HUES48 (cell line): ENCODE measurements at regions not wholly inside any gene's neighbourhood (a gene's known extent, or its start where the extent isn't known, plus 50 kb on each side); places are given as distances from the start of the nearest gene placed in this dataset.
A peak's percentile ranks its signal among the peaks of the same experiment; 100 is the strongest.

Source experiments
- H3K27ac ChIP-seq: one replicate; pipeline ENCODE4 v1.7.0; 2013; ENCODE audit warnings: low read depth, low read length, inconsistent platforms
- H3K27me3 ChIP-seq: 2 replicates; pipeline ENCODE4 v1.6.1; 2013; ENCODE audit warnings: mild to moderate bottlenecking, low read length; ENCODE audit not compliant: control insufficient read depth, insufficient read depth
- H3K36me3 ChIP-seq: 2 replicates; pipeline ENCODE4 v1.6.1; 2013; ENCODE audit warnings: low read length; ENCODE audit not compliant: control insufficient read depth, insufficient read depth
- H3K4me1 ChIP-seq: 2 replicates; pipeline ENCODE4 v1.6.1; 2013; ENCODE audit warnings: mild to moderate bottlenecking, low read length; ENCODE audit not compliant: control insufficient read depth, insufficient read depth
- H3K4me3 ChIP-seq: 2 replicates; pipeline ENCODE4 v1.5.1; 2013; ENCODE audit warnings: mild to moderate bottlenecking, low read depth, low read length
- H3K9ac ChIP-seq: 2 replicates; pipeline ENCODE4 v1.6.1; 2013; ENCODE audit warnings: mild to moderate bottlenecking, low read depth, low read length, moderate library complexity
- H3K9me3 ChIP-seq: 2 replicates; pipeline ENCODE4 v1.6.1; 2013; ENCODE audit warnings: low read length; ENCODE audit not compliant: control insufficient read depth, insufficient read depth

DNA sequence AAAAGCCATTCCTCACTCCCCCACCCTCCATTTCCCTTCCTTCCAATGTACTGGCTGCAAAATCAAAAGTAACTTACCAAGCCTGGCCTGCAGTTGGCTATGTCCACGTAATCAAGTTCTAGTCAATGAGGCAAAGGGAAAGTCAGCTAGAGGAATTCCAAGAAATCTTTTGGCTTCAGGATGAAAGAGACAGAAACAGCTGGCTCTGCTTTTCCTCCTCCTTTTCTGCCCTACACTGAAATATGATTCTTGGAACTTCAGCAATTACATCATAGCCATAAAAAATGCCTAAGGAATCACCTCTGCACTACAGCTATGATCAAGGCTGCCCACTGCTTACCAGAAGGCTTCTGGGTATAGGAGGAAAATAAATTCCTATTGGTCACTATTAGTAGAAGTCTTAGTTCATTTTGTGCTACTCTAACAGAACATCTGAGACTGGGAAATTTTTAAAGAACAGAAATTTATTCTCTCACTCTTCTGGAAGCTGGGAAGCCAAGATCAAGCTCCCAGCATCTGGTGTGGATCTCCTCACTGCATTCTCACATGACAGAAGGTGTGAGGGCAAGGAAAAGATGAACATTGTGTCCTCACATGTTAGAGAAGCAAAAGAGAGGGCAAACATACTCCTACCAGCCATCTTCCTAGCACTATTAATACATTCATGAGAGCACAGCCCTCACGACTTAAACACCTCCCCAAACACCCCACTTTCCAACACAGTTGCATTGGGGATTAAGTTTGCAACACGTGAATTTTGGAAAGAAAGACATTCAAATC, 219.9 kb downstream of the TMX3 start:
- Histone ChIP-seq H3K27me3 (no peaks in the 10 kb centered on the region), H3K9ac (no peak overlapping the region), H3K36me3 (no peaks in the 10 kb centered on the region), H3K4me3 (no peak overlapping the region), H3K9me3 (no peaks in the 10 kb centered on the region), H3K27ac (no peak overlapping the region), H3K4me1 (peaks cover 26% of the 10 kb centered on the region)

DNA sequence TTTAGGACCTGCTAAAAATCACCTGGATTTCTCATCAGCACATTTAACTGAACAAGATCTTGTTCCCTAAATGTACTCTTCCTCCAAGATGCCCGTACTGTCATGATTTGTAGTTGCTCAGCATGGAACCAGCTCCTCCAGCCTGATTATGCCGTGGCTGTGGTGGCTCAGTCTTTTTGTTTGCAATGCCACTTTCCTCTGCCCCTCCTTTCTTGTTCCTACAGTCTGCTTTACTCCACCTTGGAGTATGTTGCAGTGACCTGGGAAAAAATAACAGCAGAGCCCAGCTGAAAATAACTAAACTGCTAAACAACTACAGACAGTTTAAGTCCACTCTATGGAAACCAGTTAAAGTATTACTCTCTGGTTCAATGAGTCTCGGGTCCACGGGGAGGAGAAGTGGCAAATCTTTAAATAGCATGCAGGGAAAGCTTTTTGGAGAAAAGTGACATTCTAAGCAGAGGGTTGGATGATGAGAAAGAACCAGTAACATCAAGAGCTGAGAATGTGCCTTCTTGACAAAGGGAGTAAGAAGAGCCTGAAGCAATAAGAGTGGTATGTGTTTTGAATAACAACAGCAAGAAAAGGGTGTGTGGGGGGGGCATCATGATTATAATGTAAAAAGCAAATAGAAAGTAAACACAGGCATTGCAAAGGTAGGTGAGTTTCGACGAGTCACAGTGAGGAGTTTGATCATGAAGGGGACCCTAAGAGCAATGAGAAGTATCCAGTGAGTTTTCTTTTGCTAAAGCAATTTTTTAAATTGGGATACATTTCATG, 225.7 kb downstream of the TMX3 start:
- Histone ChIP-seq H3K4me3 (peak overlapping the region; percentile 47), H3K36me3 (no peaks in the 10 kb centered on the region), H3K4me1 (peaks cover 40% of the 10 kb centered on the region), H3K27ac (peak overlapping the region; percentile 96), H3K27me3 (no peaks in the 10 kb centered on the region), H3K9me3 (no peaks in the 10 kb centered on the region), H3K9ac (peak overlapping the region; percentile 72)

DNA sequence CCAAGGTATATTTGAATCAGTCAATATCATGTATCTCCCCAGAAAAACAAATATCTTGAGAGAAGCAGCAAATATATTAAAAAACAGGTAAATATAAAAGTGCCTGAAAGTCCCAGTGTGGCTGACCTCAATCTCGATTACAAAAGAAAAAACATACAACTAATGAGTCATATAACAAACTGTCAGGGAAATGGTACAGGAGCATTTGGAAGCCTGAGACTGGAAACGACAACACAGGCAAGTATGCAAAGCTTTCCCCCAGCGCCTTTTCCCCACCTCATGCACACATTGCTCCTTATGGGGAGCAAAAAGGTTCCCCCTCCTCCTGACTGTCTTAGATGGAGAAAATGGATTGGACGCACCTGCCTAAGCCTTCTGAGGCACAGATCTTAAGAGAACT, 230.7 kb downstream of the TMX3 start:
- peaks cover 17% of the 10 kb centered on the region for H3K4me1 ChIP-seq
- no peak overlapping the region for H3K27ac ChIP-seq
- H3K27me3 ChIP-seq = no peaks in the 10 kb centered on the region
- H3K9me3 ChIP-seq = no peaks in the 10 kb centered on the region
- H3K4me3 ChIP-seq = no peak overlapping the region
- H3K36me3 ChIP-seq = no peaks in the 10 kb centered on the region
- H3K9ac ChIP-seq = no peak overlapping the region

DNA sequence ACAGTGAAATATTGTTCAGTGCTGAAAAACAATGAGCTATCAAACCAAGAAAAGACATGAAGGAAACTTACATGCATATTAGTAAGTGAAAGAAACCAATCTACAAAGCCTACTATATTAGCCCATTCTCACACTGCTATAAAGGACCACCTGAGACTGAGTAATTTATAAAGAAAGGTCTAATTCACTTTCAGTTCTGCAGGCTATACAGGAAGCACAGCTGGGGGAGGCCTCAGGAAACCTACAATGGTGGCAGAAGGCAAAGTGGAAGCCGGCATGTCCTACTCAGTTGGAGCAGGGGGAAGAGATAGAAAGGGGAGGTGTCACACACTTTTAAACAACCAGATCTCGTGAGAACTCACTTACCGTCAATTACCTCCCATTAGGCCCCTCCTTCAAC, 232.1 kb downstream of the TMX3 start:
- Histone ChIP-seq H3K9ac (no peak overlapping the region), H3K36me3 (no peaks in the 10 kb centered on the region)

DNA sequence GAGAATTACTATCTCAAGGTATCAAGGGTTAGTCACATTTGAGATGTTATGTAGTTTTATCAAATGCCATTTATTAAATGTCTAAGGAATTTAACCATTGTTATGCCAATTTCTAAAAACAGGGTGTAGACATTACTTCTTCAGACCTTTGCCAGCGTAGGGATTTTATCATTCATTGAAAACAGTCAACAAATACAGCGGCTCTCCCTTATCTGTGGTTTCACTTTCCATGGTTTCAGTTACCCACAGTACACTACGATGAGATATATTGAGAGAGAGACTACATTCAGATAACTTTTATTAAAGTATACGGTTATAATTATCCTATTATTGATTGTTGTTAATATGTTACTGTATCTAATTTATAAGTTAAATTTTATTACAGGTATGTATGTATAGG, 234.7 kb downstream of the TMX3 start:
- Histone ChIP-seq H3K9ac (no peak overlapping the region), H3K36me3 (no peaks in the 10 kb centered on the region), H3K27me3 (no peaks in the 10 kb centered on the region), H3K4me1 (no peaks in the 10 kb centered on the region), H3K4me3 (no peak overlapping the region), H3K27ac (no peak overlapping the region), H3K9me3 (no peaks in the 10 kb centered on the region)

More for the DNA sequence above, 232.1 kb downstream of the TMX3 start:
- Histone ChIP-seq H3K27me3 (no peaks in the 10 kb centered on the region), H3K27ac (no peak overlapping the region), H3K4me1 (peaks cover 4% of the 10 kb centered on the region), H3K9me3 (no peaks in the 10 kb centered on the region), H3K4me3 (no peak overlapping the region)

DNA sequence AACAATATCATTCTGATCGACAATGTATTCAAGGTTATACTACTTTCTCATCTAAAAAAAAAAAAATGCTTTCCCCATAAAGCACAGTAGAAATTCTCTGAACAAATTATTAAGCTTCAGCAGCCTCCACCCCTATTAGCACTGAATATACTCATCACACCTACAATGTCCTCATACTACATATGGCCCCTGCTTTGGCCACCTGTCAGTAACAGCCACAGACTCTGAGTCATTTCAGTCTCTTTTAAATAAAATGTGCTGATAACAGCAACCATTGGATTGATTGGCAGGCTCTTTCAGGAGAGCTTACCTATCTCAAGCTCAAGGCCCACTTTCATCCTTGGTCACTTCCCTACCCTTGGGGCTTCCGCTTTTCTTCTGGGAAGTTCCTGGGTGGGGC, 236.7 kb downstream of the TMX3 start:
- H3K36me3 ChIP-seq = no peaks in the 10 kb centered on the region
- H3K4me1 ChIP-seq = no peaks in the 10 kb centered on the region
- H3K4me3 ChIP-seq = no peak overlapping the region
- H3K27me3 ChIP-seq = no peaks in the 10 kb centered on the region
- H3K9me3 ChIP-seq = no peaks in the 10 kb centered on the region
- H3K27ac ChIP-seq = no peak overlapping the region
- H3K9ac ChIP-seq = no peak overlapping the region

DNA sequence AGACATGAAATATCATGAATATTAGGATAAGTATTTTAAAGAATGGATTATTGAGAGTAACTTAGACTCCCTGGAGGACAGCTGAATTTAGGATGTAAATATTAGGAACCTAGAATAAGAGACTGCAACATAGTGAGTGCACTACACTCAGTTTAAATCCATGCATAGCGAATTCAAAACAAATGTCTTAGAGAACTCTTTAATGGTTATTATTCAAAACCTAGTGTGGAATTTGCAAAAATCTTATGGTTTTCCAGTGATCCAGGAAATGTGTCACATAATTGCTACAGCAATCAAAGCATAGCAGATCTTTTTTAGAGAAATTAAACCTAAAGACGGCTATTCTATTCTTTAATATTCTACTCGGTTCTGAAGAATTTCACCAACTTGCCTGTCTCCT, 239.0 kb downstream of the TMX3 start:
- Histone ChIP-seq H3K27ac (no peak overlapping the region), H3K36me3 (no peaks in the 10 kb centered on the region), H3K27me3 (no peaks in the 10 kb centered on the region), H3K4me1 (no peaks in the 10 kb centered on the region), H3K9me3 (no peaks in the 10 kb centered on the region), H3K4me3 (no peak overlapping the region), H3K9ac (no peak overlapping the region)

DNA sequence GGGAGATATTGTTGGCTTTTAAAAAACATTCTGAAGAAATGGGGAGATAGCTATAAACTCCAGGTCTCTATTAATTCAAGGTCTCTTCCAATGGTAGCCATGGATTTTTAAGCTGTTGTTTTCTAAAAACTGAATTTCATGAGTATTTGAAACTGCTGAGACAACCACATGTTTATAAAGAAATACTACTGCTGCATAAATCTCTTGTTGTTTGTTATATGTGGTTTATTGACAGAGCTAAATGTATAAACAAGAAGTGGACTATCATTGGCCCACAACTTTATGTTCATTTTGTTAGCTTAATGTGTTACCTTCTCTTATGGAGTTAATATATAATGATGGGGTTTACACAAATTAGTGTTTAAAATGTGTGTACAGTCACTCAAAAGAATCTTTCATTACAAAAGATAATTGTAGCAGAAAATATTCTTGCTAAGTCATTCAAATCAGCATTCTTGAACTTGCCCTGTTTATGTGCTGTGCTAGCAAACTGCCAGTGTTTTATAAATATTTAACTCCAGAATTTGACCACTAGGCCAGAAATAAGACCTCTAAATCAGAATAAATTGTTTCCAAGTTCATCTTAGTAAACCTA, 242.1 kb downstream of the TMX3 start:
- H3K36me3 ChIP-seq = no peaks in the 10 kb centered on the region
- no peak overlapping the region for H3K4me3 ChIP-seq
- H3K27ac ChIP-seq = no peak overlapping the region
- H3K9me3 ChIP-seq = no peaks in the 10 kb centered on the region
- H3K4me1 ChIP-seq = peaks cover 6% of the 10 kb centered on the region; the same call in 1 of the 2 replicates
- H3K9ac ChIP-seq = no peak overlapping the region
- H3K27me3 ChIP-seq = no peaks in the 10 kb centered on the region

DNA sequence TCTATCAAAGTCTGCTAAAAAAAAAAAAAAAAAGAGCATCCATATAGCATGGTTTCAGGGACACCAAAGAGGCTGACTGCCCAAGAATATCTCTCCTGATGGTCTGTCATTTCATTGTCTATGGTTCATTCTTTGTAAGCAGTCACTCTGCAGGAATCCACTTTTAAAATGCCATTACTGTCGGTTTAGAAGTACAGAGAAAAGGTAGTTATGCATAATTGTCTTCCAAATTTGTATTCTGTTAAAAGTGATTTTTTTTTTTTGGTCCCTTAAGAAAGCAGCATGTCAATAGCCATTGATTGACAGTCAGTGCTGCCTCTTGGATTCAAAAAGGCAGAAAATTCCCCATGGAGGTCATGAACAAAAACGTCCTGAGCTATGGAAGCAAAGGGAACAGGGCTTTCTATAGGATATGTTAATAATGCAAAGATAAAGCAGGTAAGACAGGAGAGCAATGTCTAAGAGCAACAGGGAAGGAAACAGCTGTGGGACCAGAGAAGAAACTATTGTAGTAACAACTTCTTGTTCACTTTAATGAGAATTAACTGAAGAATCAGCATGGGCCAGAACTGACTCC, 245.8 kb downstream of the TMX3 start:
- Histone ChIP-seq H3K27me3 (no peaks in the 10 kb centered on the region), H3K9me3 (no peaks in the 10 kb centered on the region)

DNA sequence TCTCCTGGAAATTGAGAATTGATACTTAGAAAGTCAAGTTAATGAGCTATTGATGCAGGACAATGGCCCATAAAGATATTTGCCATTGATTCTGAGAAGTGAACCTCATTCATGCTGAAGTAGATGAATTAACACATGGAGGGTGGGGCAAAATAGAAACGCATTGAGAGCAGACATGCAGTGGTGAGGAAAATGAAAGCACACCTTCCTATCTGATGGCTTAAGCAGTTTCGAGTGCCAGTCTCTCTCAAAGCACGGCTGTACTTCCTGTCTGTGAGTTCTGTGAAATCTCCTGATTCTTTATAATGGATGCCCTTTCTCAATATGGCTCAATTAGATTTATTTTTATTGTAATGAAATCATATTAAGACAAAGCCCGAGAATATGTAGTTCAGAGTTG, 247.0 kb downstream of the TMX3 start:
- Histone ChIP-seq H3K9me3 (no peaks in the 10 kb centered on the region), H3K4me3 (no peak overlapping the region), H3K27me3 (no peaks in the 10 kb centered on the region), H3K4me1 (peaks cover 6% of the 10 kb centered on the region; the same call in 1 of the 2 replicates), H3K9ac (no peak overlapping the region), H3K36me3 (no peaks in the 10 kb centered on the region), H3K27ac (no peak overlapping the region)

More for the DNA sequence above, 245.8 kb downstream of the TMX3 start:
- peaks cover 6% of the 10 kb centered on the region; the same call in 1 of the 2 replicates for H3K4me1 ChIP-seq
- H3K36me3 ChIP-seq = no peaks in the 10 kb centered on the region
- no peak overlapping the region for H3K4me3 ChIP-seq
- no peak overlapping the region for H3K9ac ChIP-seq
- H3K27ac ChIP-seq = no peak overlapping the region
